PC-9 (cell line): ENCODE measurements at regions not wholly inside any gene's neighbourhood (a gene's known extent, or its start where the extent isn't known, plus 50 kb on each side); places are given as distances from the start of the nearest gene placed in this dataset.
A peak's percentile ranks its signal among the peaks of the same experiment; 100 is the strongest.
"Not testable (repeated sequence)": the region's sequence is repeated elsewhere in the genome, so short reads cannot be mapped to it uniquely, and the experiment has no call there.

ENCODE experiments used
- BruUV-seq: library from RNA; stranded (reverse); fragments of 400-500 nt; replicated peaks from 2 replicates; lab custom pipeline; 2021; lab: Mats Ljungman, UMichigan
- CTCF ChIA-PET: fragments of 300-600 bp; sonication (Branson Sonifier 250); formaldehyde crosslinking; loops from one replicate; lab custom pipeline; 2022; ENCODE audit warnings: antibody characterized with exemption; lab: Charles Lee
- POLR2A ChIA-PET: fragments of 300-600 bp; sonication (Branson Sonifier 250); formaldehyde crosslinking; loops from one replicate; lab custom pipeline; 2022; ENCODE audit warnings: antibody characterized with exemption; ENCODE audit not compliant: unreplicated experiment; lab: Charles Lee
- DNase-seq, 2 experiments: peaks; one replicate each; pipeline versions ENCODE4 v3.0.0 to v3.0.0-alpha.2; 2015 to 2022; ENCODE audit warnings: mixed read lengths in 1 of 2
- H2AFZ ChIP-seq: fragments of 200-600 bp; sonication (generic); 2 replicates; pipeline ENCODE4 v1.8.1; 2017; ENCODE audit warnings: antibody characterized with exemption
- H3F3A ChIP-seq: fragments of 200-600 bp; sonication (generic); 2 replicates; pipeline ENCODE4 v1.8.1; 2017; ENCODE audit warnings: antibody characterized with exemption, mild to moderate bottlenecking, low read depth; ENCODE audit not compliant: insufficient read depth
- H3K27ac ChIP-seq: fragments of 200-600 bp; sonication (generic); 2 replicates; pipeline ENCODE4 v1.6.1; 2016; ENCODE audit warnings: mixed run types
- H3K27me3 ChIP-seq: fragments of 200-600 bp; sonication (generic); 2 replicates; pipeline ENCODE4 v1.6.1; 2016; ENCODE audit warnings: low read depth, mixed run types; ENCODE audit not compliant: insufficient read depth
- H3K36me3 ChIP-seq: fragments of 200-600 bp; sonication (generic); 2 replicates; pipeline ENCODE4 v1.6.1; 2016; ENCODE audit warnings: low read depth, mixed run types
- H3K4me1 ChIP-seq: fragments of 200-600 bp; sonication (generic); replicated peaks from 2 replicates; pipeline ENCODE4 v1.6.1; 2016; ENCODE audit warnings: mixed run types; ENCODE audit not compliant: insufficient read depth
- H3K4me2 ChIP-seq: fragments of 200-600 bp; sonication (generic); 2 replicates; pipeline ENCODE4 v1.6.1; 2017; ENCODE audit warnings: mixed run types
- H3K4me3 ChIP-seq: fragments of 200-600 bp; sonication (generic); 2 replicates; pipeline ENCODE4 v1.6.1; 2016; ENCODE audit warnings: mixed run types
- H3K79me2 ChIP-seq: fragments of 200-600 bp; sonication (generic); 2 replicates; pipeline ENCODE4 v1.6.1; 2017; ENCODE audit warnings: low read depth, mixed run types
- H3K9me2 ChIP-seq: fragments of 200-600 bp; sonication (generic); 2 replicates; pipeline ENCODE4 v1.8.1; 2017; ENCODE audit warnings: mild to moderate bottlenecking; ENCODE audit not compliant: insufficient read depth
- H3K9me3 ChIP-seq: fragments of 200-600 bp; sonication (generic); 2 replicates; pipeline ENCODE4 v1.8.1; 2016; ENCODE audit warnings: low read depth; ENCODE audit not compliant: insufficient read depth
- H4K20me1 ChIP-seq: fragments of 200-600 bp; sonication (generic); 2 replicates; pipeline ENCODE4 v1.8.1; 2017; ENCODE audit not compliant: insufficient read depth
- EZH2 ChIP-seq: fragments of 200-600 bp; sonication (generic); IDR thresholded peaks from 2 replicates; pipeline ENCODE4 v1.8.0; 2017; ENCODE audit warnings: antibody characterized with exemption, low read depth
- intact Hi-C: fragments of 100-400 bp; cut with micrococcal nuclease; formaldehyde crosslinking; loops from one replicate; pipeline ENCODE4 v1.10.0; 2022; ENCODE audit not compliant: unreplicated experiment
- TF ChIP-seq, protein P1 (sequence below): fragments of 200-600 bp; sonication (generic); conservative IDR thresholded peaks from 2 replicates; pipeline ENCODE4 v1.6.1; 2017; ENCODE audit warnings: mixed run types, antibody characterized with exemption, mild to moderate bottlenecking, moderate library complexity

- H3K27ac ChIP-seq: no peak overlapping the region
- no TSS peak for BruUV-seq
- no peaks in the 10 kb centered on the region for H3K79me2 ChIP-seq
- DNase-seq: no peak
- no peaks in the 10 kb centered on the region for H3K9me2 ChIP-seq
- H3K9me3 ChIP-seq: no peaks in the 10 kb centered on the region; the same call in 1 of the 2 replicates
- H3K36me3 ChIP-seq: no peaks in the 10 kb centered on the region
- no peak overlapping the region for H2AFZ ChIP-seq
- ChIA-PET POLR2A (no interaction called here), CTCF (no interaction called here)
- TF ChIP-seq EZH2: no peak
- TF ChIP-seq, protein P1, sequence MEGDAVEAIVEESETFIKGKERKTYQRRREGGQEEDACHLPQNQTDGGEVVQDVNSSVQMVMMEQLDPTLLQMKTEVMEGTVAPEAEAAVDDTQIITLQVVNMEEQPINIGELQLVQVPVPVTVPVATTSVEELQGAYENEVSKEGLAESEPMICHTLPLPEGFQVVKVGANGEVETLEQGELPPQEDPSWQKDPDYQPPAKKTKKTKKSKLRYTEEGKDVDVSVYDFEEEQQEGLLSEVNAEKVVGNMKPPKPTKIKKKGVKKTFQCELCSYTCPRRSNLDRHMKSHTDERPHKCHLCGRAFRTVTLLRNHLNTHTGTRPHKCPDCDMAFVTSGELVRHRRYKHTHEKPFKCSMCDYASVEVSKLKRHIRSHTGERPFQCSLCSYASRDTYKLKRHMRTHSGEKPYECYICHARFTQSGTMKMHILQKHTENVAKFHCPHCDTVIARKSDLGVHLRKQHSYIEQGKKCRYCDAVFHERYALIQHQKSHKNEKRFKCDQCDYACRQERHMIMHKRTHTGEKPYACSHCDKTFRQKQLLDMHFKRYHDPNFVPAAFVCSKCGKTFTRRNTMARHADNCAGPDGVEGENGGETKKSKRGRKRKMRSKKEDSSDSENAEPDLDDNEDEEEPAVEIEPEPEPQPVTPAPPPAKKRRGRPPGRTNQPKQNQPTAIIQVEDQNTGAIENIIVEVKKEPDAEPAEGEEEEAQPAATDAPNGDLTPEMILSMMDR: no peak
- H3K4me2 ChIP-seq: no peak overlapping the region
- intact Hi-C loops: no loop called here
- no peaks in the 10 kb centered on the region for H3F3A ChIP-seq
- no peaks in the 10 kb centered on the region; the same call in 1 of the 2 replicates for H3K4me1 ChIP-seq
- no peaks in the 10 kb centered on the region for H3K27me3 ChIP-seq
- H4K20me1 ChIP-seq: no peaks in the 10 kb centered on the region
- no peak overlapping the region for H3K4me3 ChIP-seq
Measured at GRCh38 chr7:68623030-68623429, 975.2 kb upstream of the AUTS2 start.

DNA sequence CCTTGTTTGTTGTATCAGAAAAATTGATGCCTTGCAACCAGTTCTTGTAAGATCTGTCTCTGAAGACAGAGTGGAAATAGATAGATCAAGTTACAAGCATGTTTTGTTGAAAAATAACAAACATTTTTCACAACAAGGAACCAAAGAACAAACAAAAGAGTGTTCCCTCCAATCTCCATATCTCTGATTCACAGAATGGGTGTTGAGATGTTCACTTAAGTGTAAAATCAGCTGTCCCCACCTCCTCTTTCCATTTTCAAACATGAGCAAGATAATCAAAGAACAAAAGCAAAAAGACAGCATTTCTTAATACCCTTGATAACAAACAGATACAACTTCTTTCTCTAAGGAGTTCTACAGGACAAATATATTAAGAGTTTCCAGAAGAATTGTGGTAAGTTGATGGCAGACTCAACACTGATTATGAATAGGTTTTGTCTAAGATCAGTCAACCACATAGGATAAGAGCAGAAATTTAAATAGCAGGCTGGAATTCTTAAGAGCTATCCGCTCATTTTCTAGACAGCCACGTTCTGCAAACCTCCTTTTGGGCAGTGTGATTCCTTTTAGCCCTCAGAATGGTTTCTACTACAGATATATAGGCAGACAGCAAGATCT is 970.9 kb upstream of the AUTS2 start:
- intact Hi-C loops: no loop called here
- POLR2A ChIA-PET: interaction anchor here (0.6 kb wide), 1 partner anchor 12 kb away, joined by 3 read pairs; no protein-coding TSS in a partner anchor
- H4K20me1 ChIP-seq: no peaks in the 10 kb centered on the region
- H3K36me3 ChIP-seq: no peaks in the 10 kb centered on the region
- no peaks in the 10 kb centered on the region for H3K79me2 ChIP-seq
- H3K4me3 ChIP-seq: no peak overlapping the region
- H3K4me1 ChIP-seq: no peaks in the 10 kb centered on the region; the same call in 1 of the 2 replicates
- H2AFZ ChIP-seq: peak overlapping the region; percentile 55; the same call in 1 of the 2 replicates
- no peak for TF ChIP-seq EZH2
- TF ChIP-seq, protein P1: no peak
- no peaks in the 10 kb centered on the region; the same call in 1 of the 2 replicates for H3K9me3 ChIP-seq
- no peaks in the 10 kb centered on the region; the same call in 1 of the 2 replicates for H3K9me2 ChIP-seq
- H3K27ac ChIP-seq: no peak overlapping the region
- H3K4me2 ChIP-seq: no peak overlapping the region
- no TSS peak for BruUV-seq
- CTCF ChIA-PET: no interaction called here
- no peak for DNase-seq
- H3F3A ChIP-seq: no peaks in the 10 kb centered on the region
- no peaks in the 10 kb centered on the region for H3K27me3 ChIP-seq

DNA sequence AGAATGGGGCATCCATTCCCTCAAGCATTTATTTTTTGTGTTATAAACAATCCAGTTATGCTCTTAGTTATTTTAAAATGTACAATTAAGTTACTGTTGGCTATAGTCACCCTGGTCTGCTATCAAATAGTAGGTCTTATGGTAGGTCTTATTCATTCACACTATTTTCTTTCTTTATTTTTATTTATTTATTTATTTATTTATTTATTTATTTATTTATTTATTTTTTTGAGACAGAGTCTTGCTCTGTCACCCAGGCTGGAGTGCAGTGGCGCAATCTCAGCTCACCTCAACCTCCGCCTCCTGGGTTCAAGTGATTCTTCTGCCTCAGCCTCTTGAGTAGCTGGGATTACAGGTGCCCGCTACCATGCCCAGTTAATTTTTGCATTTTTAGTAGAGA is 967.4 kb upstream of the AUTS2 start:
- H3K79me2 ChIP-seq, POLR2A ChIA-PET, intact Hi-C loops, CTCF ChIA-PET, H4K20me1 ChIP-seq, BruUV-seq, H3K27ac ChIP-seq, H3K4me1 ChIP-seq, H3K4me2 ChIP-seq, DNase-seq, H3K9me3 ChIP-seq, H2AFZ ChIP-seq, H3F3A ChIP-seq, H3K36me3 ChIP-seq, H3K4me3 ChIP-seq, H3K9me2 ChIP-seq, H3K27me3 ChIP-seq: not testable (repeated sequence)
